ENCODE measurements at regions not wholly inside any gene's neighbourhood (a gene's known extent, or its start where the extent isn't known, plus 50 kb on each side); places are given as distances from the start of the nearest gene placed in this dataset.

- peak; percentile 29 for DNase-seq (ENCODE audit: low read depth)
Measured at GRCh38 chr4:35934320-35934981, 309.9 kb downstream of the ARAP2 start.

GRCh38 chr4:35938936-35939335, 305.4 kb downstream of the ARAP2 start:
- no peak for DNase-seq (ENCODE audit: low read depth)

- DNase-seq (ENCODE audit: low read depth) = no peak
Measured at GRCh38 chr4:35939751-35940150, 304.6 kb downstream of the ARAP2 start.

- DNase-seq (ENCODE audit: low read depth) = no peak
Measured at GRCh38 chr4:35942092-35942491, 302.2 kb downstream of the ARAP2 start.

GRCh38 chr4:35943606-35944005, 300.7 kb downstream of the ARAP2 start:
- no peak for DNase-seq (ENCODE audit: low read depth)

GRCh38 chr4:35948171-35948570, 296.1 kb downstream of the ARAP2 start:
- DNase-seq (ENCODE audit: low read depth) = no peak

- no peak for DNase-seq (ENCODE audit: low read depth)
Measured at GRCh38 chr4:35950442-35950841, 293.9 kb downstream of the ARAP2 start.

GRCh38 chr4:35952751-35953150, 291.6 kb downstream of the ARAP2 start:
- DNase-seq (ENCODE audit: low read depth) = no peak

- no peak for DNase-seq (ENCODE audit: low read depth)
Measured at GRCh38 chr4:35963383-35963782, 280.9 kb downstream of the ARAP2 start.

- no peak for DNase-seq (ENCODE audit: low read depth)
Measured at GRCh38 chr4:35963974-35964515, 280.3 kb downstream of the ARAP2 start.

GRCh38 chr4:35965300-35965699, 279.0 kb downstream of the ARAP2 start:
- no peak for DNase-seq (ENCODE audit: low read depth)

GRCh38 chr4:35966566-35966965, 277.7 kb downstream of the ARAP2 start:
- DNase-seq (ENCODE audit: low read depth) = no peak

GRCh38 chr4:35970366-35970960, 273.9 kb downstream of the ARAP2 start:
- no peak for DNase-seq (ENCODE audit: low read depth)

- DNase-seq (ENCODE audit: low read depth) = no peak
Measured at GRCh38 chr4:35972814-35973213, 271.5 kb downstream of the ARAP2 start.

- DNase-seq (ENCODE audit: low read depth) = no peak
Measured at GRCh38 chr4:35975617-35976355, 268.5 kb downstream of the ARAP2 start.

GRCh38 chr4:35978551-35978950, 265.8 kb downstream of the ARAP2 start:
- no peak for DNase-seq (ENCODE audit: low read depth)

GRCh38 chr4:35982318-35982717, 262.0 kb downstream of the ARAP2 start:
- DNase-seq (ENCODE audit: low read depth) = no peak

- no peak for DNase-seq (ENCODE audit: low read depth)
Measured at GRCh38 chr4:35986537-35986936, 257.8 kb downstream of the ARAP2 start.

- no peak for DNase-seq (ENCODE audit: low read depth)
Measured at GRCh38 chr4:35993606-35994005, 250.7 kb downstream of the ARAP2 start.

- DNase-seq (ENCODE audit: low read depth) = no peak
Measured at GRCh38 chr4:36000941-36001557, 243.3 kb downstream of the ARAP2 start.

GRCh38 chr4:36003051-36003450, 241.3 kb downstream of the ARAP2 start:
- no peak for DNase-seq (ENCODE audit: low read depth)
